ENCODE measurements at regions not wholly inside any gene's neighbourhood (a gene's known extent, or its start where the extent isn't known, plus 50 kb on each side); places are given as distances from the start of the nearest gene placed in this dataset.

GRCh38 chr5:2219149-2219776, 336.5 kb upstream of the IRX4 start (continued):
- TF ChIP-seq CTCF (conservative IDR thresholded peaks at IDR 0.05; ENCODE audit: low read depth in 2 of 2), result no peak

- no peaks in the 10 kb centered on the region for H3K27me3 ChIP-seq (ENCODE audit: insufficient read depth)
- H3K4me2 ChIP-seq, result no peak overlapping the region
- no peak overlapping the region for H3K4me3 Mint-ChIP-seq
- H4K20me1 ChIP-seq (replicated peaks; ENCODE audit: insufficient read depth), result no peaks in the 10 kb centered on the region
- H3K4me1 ChIP-seq (ENCODE audit: insufficient read depth), result no peaks in the 10 kb centered on the region
- TF ChIP-seq NANOG (IDR thresholded peaks at IDR 0.05; ENCODE audit: borderline replicate concordance), result no peak
- no peak overlapping the region for H3K27ac ChIP-seq (ENCODE audit: low read depth)
- no peak overlapping the region for H3K4me3 ChIP-seq
- no peak overlapping the region for H2AFZ ChIP-seq
- H3K9me2 ChIP-seq (ENCODE audit: insufficient read depth), result no peaks in the 10 kb centered on the region; the same call in 1 of the 2 replicates
- DNase-seq (ENCODE audit: low spot score) (no peak), ATAC-seq (no peak)
- H3K36me3 ChIP-seq (ENCODE audit: insufficient read depth), result no peaks in the 10 kb centered on the region
- H3K4me1 Mint-ChIP-seq, result no peaks in the 10 kb centered on the region
- H3K9me3 Mint-ChIP-seq, result peaks cover 2% of the 10 kb centered on the region; the same call in 2 of the 3 replicates
- no peaks in the 10 kb centered on the region for H3K79me2 ChIP-seq (replicated peaks; ENCODE audit: insufficient read depth)
- no peaks in the 10 kb centered on the region for H3F3A ChIP-seq (replicated peaks; ENCODE audit: low read depth)
- no peak overlapping the region for H3K27ac Mint-ChIP-seq
- no peaks in the 10 kb centered on the region for H3K36me3 Mint-ChIP-seq (ENCODE audit: low read depth)
- H3K27me3 Mint-ChIP-seq (ENCODE audit: insufficient read depth, low read depth, poor library complexity), result peaks cover 3% of the 10 kb centered on the region
These were observed 334.5 kb upstream of the IRX4 start for GRCh38 chr5:2217219-2217618.

- H3K4me3 Mint-ChIP-seq, result no peak overlapping the region
- Histone ChIP-seq H3K27me3 (ENCODE audit: insufficient read depth) (no peaks in the 10 kb centered on the region), H3K36me3 (ENCODE audit: insufficient read depth) (no peaks in the 10 kb centered on the region), H3K4me1 (ENCODE audit: insufficient read depth) (no peaks in the 10 kb centered on the region), H3F3A (replicated peaks; ENCODE audit: low read depth) (no peaks in the 10 kb centered on the region), H2AFZ (no peak overlapping the region), H4K20me1 (replicated peaks; ENCODE audit: insufficient read depth) (no peaks in the 10 kb centered on the region), H3K27ac (ENCODE audit: low read depth) (no peak overlapping the region), H3K4me3 (no peak overlapping the region), H3K79me2 (replicated peaks; ENCODE audit: insufficient read depth) (no peaks in the 10 kb centered on the region), H3K9me2 (ENCODE audit: insufficient read depth) (no peaks in the 10 kb centered on the region; the same call in 1 of the 2 replicates), H3K4me2 (no peak overlapping the region)
- no peaks in the 10 kb centered on the region for H3K36me3 Mint-ChIP-seq (ENCODE audit: low read depth)
- no peaks in the 10 kb centered on the region for H3K4me1 Mint-ChIP-seq
- H3K9me3 Mint-ChIP-seq, result peaks cover 2% of the 10 kb centered on the region; the same call in 2 of the 3 replicates
- no peak for DNase-seq (ENCODE audit: low spot score)
- H3K27me3 Mint-ChIP-seq (ENCODE audit: insufficient read depth, low read depth, poor library complexity), result peaks cover 3% of the 10 kb centered on the region
- ATAC-seq, result no peak
- H3K27ac Mint-ChIP-seq, result no peak overlapping the region
- no peak for TF ChIP-seq NANOG (IDR thresholded peaks at IDR 0.05; ENCODE audit: borderline replicate concordance)
- no peak for TF ChIP-seq ZNF462 (CRISPR knock-in tag; IDR thresholded peaks at IDR 0.05)
- TF ChIP-seq STAT1 (IDR thresholded peaks at IDR 0.05; ENCODE audit: unreplicated experiment), result no peak
- TF ChIP-seq REST (IDR thresholded peaks at IDR 0.05; ENCODE audit: unreplicated experiment), result no peak
These were observed 332.3 kb upstream of the IRX4 start for GRCh38 chr5:2214910-2215590.

Measured in GM23338 (cell line).